HFF-Myc (cell line): ENCODE measurements at regions not wholly inside any gene's neighbourhood (a gene's known extent, or its start where the extent isn't known, plus 50 kb on each side); places are given as distances from the start of the nearest gene placed in this dataset.
"Not testable (repeated sequence)": the region's sequence is repeated elsewhere in the genome, so short reads cannot be mapped to it uniquely, and the experiment has no call there.

Experiments used
- DNase-seq: peaks from one replicate; pipeline ENCODE4 v3.0.0-alpha.2; 2011; ENCODE audit warnings: low read depth; ENCODE audit errors: extremely low read depth
- H3K4me3 ChIP-seq: replicated peaks from 2 replicates; pipeline ENCODE4 v1.5.1; 2011; ENCODE audit warnings: low read depth, mild to moderate bottlenecking, control low read depth, low read length
- CTCF ChIP-seq: IDR thresholded peaks from 2 replicates; pipeline ENCODE4 v1.5.1; 2012; ENCODE audit warnings: mild to moderate bottlenecking, low read depth, low read length, control low read depth; ENCODE audit errors: missing control alignments

GRCh38 chr4:27414887-27415731, 554.5 kb downstream of the STIM2 start:
- TF ChIP-seq CTCF = no peak
- no peak for DNase-seq
- no peak overlapping the region for H3K4me3 ChIP-seq

- no peak for TF ChIP-seq CTCF
- no peak overlapping the region for H3K4me3 ChIP-seq
- no peak for DNase-seq
These were observed 568.0 kb downstream of the STIM2 start for GRCh38 chr4:27428661-27429060.

GRCh38 chr4:27429364-27429871, 568.8 kb downstream of the STIM2 start:
- no peak overlapping the region for H3K4me3 ChIP-seq
- no peak for TF ChIP-seq CTCF
- no peak for DNase-seq

- no peak overlapping the region for H3K4me3 ChIP-seq
- DNase-seq = no peak
- no peak for TF ChIP-seq CTCF
These were observed 581.5 kb downstream of the STIM2 start for GRCh38 chr4:27442146-27442545.

GRCh38 chr4:27442661-27443060, 582.0 kb downstream of the STIM2 start:
- DNase-seq, H3K4me3 ChIP-seq: not testable (repeated sequence)

GRCh38 chr4:27463816-27464215, 603.2 kb downstream of the STIM2 start:
- TF ChIP-seq CTCF = no peak

GRCh38 chr4:27467351-27467750, 606.7 kb downstream of the STIM2 start:
- DNase-seq = no peak
- no peak for TF ChIP-seq CTCF
- no peak overlapping the region for H3K4me3 ChIP-seq

More at GRCh38 chr4:27463816-27464215, 603.2 kb downstream of the STIM2 start:
- DNase-seq = peak; percentile 2
- no peak overlapping the region for H3K4me3 ChIP-seq
